Type B pancreatic cell (in vitro differentiated cells): ENCODE measurements at regions not wholly inside any gene's neighbourhood (a gene's known extent, or its start where the extent isn't known, plus 50 kb on each side); places are given as distances from the start of the nearest gene placed in this dataset.

Source experiments
- DNase-seq: peaks from one replicate; pipeline ENCODE4 v3.0.0; 2021; ENCODE audit warnings: mixed read lengths; ENCODE audit not compliant: unreplicated experiment; ENCODE audit errors: extremely low spot score
- H3K27ac Mint-ChIP-seq: 2 replicates; pipeline ENCODE4 v1.8.0; 2021; ENCODE audit warnings: mild to moderate bottlenecking, mixed read lengths
- H3K27me3 Mint-ChIP-seq: 2 replicates; pipeline ENCODE4 v1.8.0; 2021; ENCODE audit warnings: mixed read lengths
- H3K36me3 Mint-ChIP-seq: 2 replicates; pipeline ENCODE4 v1.8.0; 2021; ENCODE audit warnings: mixed read lengths
- H3K4me1 Mint-ChIP-seq: one replicate; pipeline ENCODE4 v1.8.0; 2021; ENCODE audit warnings: mixed read lengths; ENCODE audit not compliant: unreplicated experiment
- H3K4me3 Mint-ChIP-seq: 2 replicates; pipeline ENCODE4 v1.8.0; 2021; ENCODE audit warnings: mild to moderate bottlenecking, mixed read lengths
- H3K9me3 Mint-ChIP-seq: 2 replicates; pipeline ENCODE4 v1.8.0; 2021; ENCODE audit warnings: mixed read lengths
- CTCF ChIP-seq: fragments of 200-600 bp; sonication (generic); conservative IDR thresholded peaks from 2 replicates; pipeline ENCODE4 v1.5.0; 2021; ENCODE audit warnings: antibody characterized with exemption, mild to moderate bottlenecking

GRCh38 chr19:30689474-30689873, 317.3 kb downstream of the ZNF536 start:
- Mint-ChIP-seq H3K27me3 (peaks cover 60% of the 10 kb centered on the region), H3K4me3 (peak overlapping the region; percentile 61), H3K4me1 (peaks cover 80% of the 10 kb centered on the region), H3K36me3 (no peaks in the 10 kb centered on the region), H3K9me3 (peaks cover 4% of the 10 kb centered on the region), H3K27ac (peak overlapping the region; percentile 74)
- peak; percentile 57 for TF ChIP-seq CTCF
- no peak for DNase-seq

- no peak for DNase-seq
- Mint-ChIP-seq H3K4me1 (peaks cover 74% of the 10 kb centered on the region), H3K27me3 (peaks cover 58% of the 10 kb centered on the region), H3K9me3 (no peaks in the 10 kb centered on the region), H3K36me3 (no peaks in the 10 kb centered on the region), H3K27ac (no peak overlapping the region), H3K4me3 (no peak overlapping the region)
- no peak for TF ChIP-seq CTCF
Observed at GRCh38 chr19:30688696-30689095, 316.5 kb downstream of the ZNF536 start.

- peaks cover 70% of the 10 kb centered on the region for H3K4me1 Mint-ChIP-seq
- peaks cover 59% of the 10 kb centered on the region for H3K27me3 Mint-ChIP-seq
- no peak overlapping the region for H3K27ac Mint-ChIP-seq
- H3K9me3 Mint-ChIP-seq: no peaks in the 10 kb centered on the region
- no peak for DNase-seq
- TF ChIP-seq CTCF: no peak
- H3K36me3 Mint-ChIP-seq: no peaks in the 10 kb centered on the region
- no peak overlapping the region for H3K4me3 Mint-ChIP-seq
Observed at GRCh38 chr19:30686826-30687566, 314.8 kb downstream of the ZNF536 start.

GRCh38 chr19:30686176-30686820, 314.1 kb downstream of the ZNF536 start:
- no peaks in the 10 kb centered on the region for H3K36me3 Mint-ChIP-seq
- no peaks in the 10 kb centered on the region for H3K9me3 Mint-ChIP-seq
- H3K4me1 Mint-ChIP-seq: peaks cover 65% of the 10 kb centered on the region
- H3K27me3 Mint-ChIP-seq: peaks cover 54% of the 10 kb centered on the region
- DNase-seq: no peak
- peak; percentile 54 for TF ChIP-seq CTCF
- H3K27ac Mint-ChIP-seq: peak overlapping the region; percentile 55
- peak overlapping the region; percentile 35 for H3K4me3 Mint-ChIP-seq

- TF ChIP-seq CTCF: no peak
- Mint-ChIP-seq H3K27ac (peak overlapping the region; percentile 55), H3K9me3 (no peaks in the 10 kb centered on the region), H3K36me3 (no peaks in the 10 kb centered on the region), H3K27me3 (peaks cover 55% of the 10 kb centered on the region), H3K4me1 (peaks cover 57% of the 10 kb centered on the region), H3K4me3 (no peak overlapping the region)
- no peak for DNase-seq
Observed at GRCh38 chr19:30685426-30686000, 313.3 kb downstream of the ZNF536 start.
